Mesodermal cell (in vitro differentiated cells): ENCODE measurements at regions not wholly inside any gene's neighbourhood (a gene's known extent, or its start where the extent isn't known, plus 50 kb on each side); places are given as distances from the start of the nearest gene placed in this dataset.

Experiments used
- H3K27ac ChIP-seq: 2 replicates; pipeline ENCODE4 v1.7.0; 2013; ENCODE audit warnings: mild to moderate bottlenecking, low read depth, low read length, moderate library complexity; ENCODE audit not compliant: severe bottlenecking
- H3K36me3 ChIP-seq: 2 replicates; pipeline ENCODE4 v1.7.1; 2013; ENCODE audit warnings: mild to moderate bottlenecking, low read length, moderate library complexity; ENCODE audit not compliant: control insufficient read depth, insufficient read depth
- H3K4me1 ChIP-seq: one replicate; pipeline ENCODE4 v1.7.1; 2013; ENCODE audit warnings: mild to moderate bottlenecking, low read length; ENCODE audit not compliant: insufficient read depth, control insufficient read depth, poor library complexity, severe bottlenecking
- H3K4me3 ChIP-seq: 2 replicates; pipeline ENCODE4 v1.7.0; 2013; ENCODE audit warnings: low read length, control low read depth, mild to moderate bottlenecking; ENCODE audit not compliant: insufficient read depth, poor library complexity, severe bottlenecking; ENCODE audit errors: extremely low read depth
- H3K9me3 ChIP-seq: 2 replicates; pipeline ENCODE4 v1.7.1; 2013; ENCODE audit warnings: mild to moderate bottlenecking, low read length, moderate library complexity; ENCODE audit not compliant: control insufficient read depth
- WGBS, 2 experiments: methylation state at CpG; one replicate each; pipeline ENCODE4 v1.1.5; 2013; ENCODE audit warnings: missing lambda C conversion rate in 2 of 2; ENCODE audit not compliant: insufficient coverage in 2 of 2; 5-methylcytosine and 5-hydroxymethylcytosine counted together

DNA sequence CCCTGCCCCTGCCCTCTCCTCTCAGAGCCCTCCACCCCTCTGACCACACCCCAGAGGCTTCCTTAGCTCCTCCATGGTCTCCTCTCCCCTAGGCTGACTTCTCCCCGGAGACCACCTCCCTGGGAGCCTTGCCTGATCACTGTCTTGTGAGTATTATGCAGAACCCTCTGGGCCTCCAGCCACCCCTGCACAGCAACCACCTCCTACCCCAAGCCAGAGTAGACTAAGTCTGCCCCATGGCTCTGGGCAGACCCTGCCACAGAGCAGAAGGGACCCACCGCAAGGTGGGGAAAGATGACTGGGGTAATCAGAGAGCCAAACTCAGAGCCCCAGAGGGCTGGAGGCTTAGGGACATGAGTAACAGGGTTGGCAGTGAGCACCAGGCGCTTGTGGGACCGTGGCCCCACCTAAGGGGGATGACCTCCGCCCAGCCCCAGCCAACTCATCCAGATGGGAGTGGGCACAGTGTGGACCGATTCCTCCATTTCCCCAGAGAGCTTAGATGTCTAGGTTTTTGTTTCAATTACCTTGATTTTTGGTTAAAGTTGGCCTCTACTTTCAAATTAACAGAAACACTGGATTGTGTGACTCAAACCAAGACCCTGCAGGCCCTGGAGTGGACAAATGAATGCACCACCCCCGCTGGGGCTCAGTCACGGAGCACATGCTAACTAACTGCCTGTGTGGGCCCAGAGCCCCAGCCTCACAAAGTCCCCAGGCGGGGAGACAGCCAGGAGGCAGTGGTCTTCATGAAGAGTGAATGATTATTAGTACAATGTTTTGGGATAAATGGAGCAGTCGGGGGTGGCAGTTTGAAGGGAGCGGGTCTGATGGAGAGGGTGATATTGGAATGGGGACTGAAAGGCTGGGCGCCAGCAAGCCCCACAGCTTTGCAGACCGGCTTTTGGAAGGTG, 119.4 kb upstream of the PRR20G start:
- H3K36me3 ChIP-seq: no peaks in the 10 kb centered on the region
- peaks cover 8% of the 10 kb centered on the region for H3K4me1 ChIP-seq
- 92 to 96% methylated on average over 11 to 13 of the region's 13 CpGs for WGBS, 2 experiments
- no peak overlapping the region for H3K27ac ChIP-seq
- no peaks in the 10 kb centered on the region for H3K9me3 ChIP-seq
- H3K4me3 ChIP-seq: no peak overlapping the region

- 70 to 88% methylated on average over 8 to 11 of the region's 14 CpGs for WGBS, 2 experiments
- H3K36me3 ChIP-seq: no peaks in the 10 kb centered on the region
- H3K9me3 ChIP-seq: no peaks in the 10 kb centered on the region
- H3K27ac ChIP-seq: no peak overlapping the region
- no peak overlapping the region for H3K4me3 ChIP-seq
- H3K4me1 ChIP-seq: peaks cover 8% of the 10 kb centered on the region
Observed at GRCh38 chr3:127406309-127407025, 118.6 kb upstream of the PRR20G start.

DNA sequence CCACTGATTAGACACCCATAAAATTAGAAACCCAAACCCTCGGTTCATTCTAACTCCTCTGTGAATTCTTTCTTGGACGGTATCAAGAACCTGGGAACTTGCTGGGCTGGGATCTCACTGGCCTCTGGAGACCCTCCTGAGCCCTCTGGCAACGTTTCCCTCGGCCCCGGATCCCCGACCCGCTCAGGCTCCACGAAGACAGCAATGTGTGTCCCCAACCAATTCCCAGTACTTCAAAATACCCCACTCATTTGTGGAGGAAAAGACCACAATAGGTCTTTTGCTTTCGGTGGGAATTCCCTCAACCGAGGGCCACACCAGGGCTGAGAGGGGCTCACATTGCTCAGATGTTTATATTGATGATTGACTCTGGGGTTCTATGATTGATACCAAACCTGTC, 117.9 kb upstream of the PRR20G start:
- H3K36me3 ChIP-seq: no peaks in the 10 kb centered on the region
- H3K4me3 ChIP-seq: no peak overlapping the region
- H3K4me1 ChIP-seq: peaks cover 8% of the 10 kb centered on the region
- no peak overlapping the region for H3K27ac ChIP-seq
- 90 to 97% methylated on average over 8 of the region's 10 CpGs for WGBS, 2 experiments
- no peaks in the 10 kb centered on the region for H3K9me3 ChIP-seq

GRCh38 chr3:127405010-127405598, 117.3 kb upstream of the PRR20G start:
- Histone ChIP-seq H3K9me3 (no peaks in the 10 kb centered on the region), H3K36me3 (no peaks in the 10 kb centered on the region), H3K4me3 (no peak overlapping the region), H3K27ac (no peak overlapping the region), H3K4me1 (peaks cover 8% of the 10 kb centered on the region)
- WGBS, 2 experiments: 89 to 91% methylated on average over 5 to 7 of the region's 8 CpGs

- Histone ChIP-seq H3K4me3 (no peak overlapping the region), H3K36me3 (no peaks in the 10 kb centered on the region), H3K4me1 (peaks cover 8% of the 10 kb centered on the region), H3K9me3 (peaks cover 4% of the 10 kb centered on the region), H3K27ac (no peak overlapping the region)
- 84 to 86% methylated on average over 5 to 7 of the region's 8 CpGs for WGBS, 2 experiments
Observed at GRCh38 chr3:127404221-127405009, 116.6 kb upstream of the PRR20G start.

DNA sequence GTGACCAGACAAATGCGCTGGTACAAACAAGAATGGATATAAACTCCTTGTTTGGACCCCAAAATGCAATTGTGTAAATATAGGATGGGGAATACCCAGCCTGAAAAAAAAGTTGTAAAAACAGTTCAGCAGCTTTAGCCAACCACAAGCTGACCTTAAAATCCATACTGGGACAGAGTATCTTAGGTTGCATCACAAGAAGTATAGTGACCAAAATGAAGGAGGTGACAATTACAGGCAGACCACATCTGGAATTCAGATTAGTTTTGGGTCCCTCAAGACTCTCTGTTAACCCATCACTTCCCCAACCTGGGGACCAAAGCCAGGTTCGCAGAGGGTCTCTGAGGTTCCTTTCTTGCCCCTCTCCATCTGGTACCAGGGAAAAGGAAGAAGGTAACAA, 115.9 kb upstream of the PRR20G start:
- WGBS, 2 experiments: 100% methylated on average over 1 of the region's 2 CpGs; no CpG with 5 or more reads in 1 of the 2 experiments
- H3K9me3 ChIP-seq: peaks cover 8% of the 10 kb centered on the region
- peaks cover 8% of the 10 kb centered on the region for H3K4me1 ChIP-seq
- no peak overlapping the region for H3K27ac ChIP-seq
- H3K36me3 ChIP-seq: no peaks in the 10 kb centered on the region
- no peak overlapping the region for H3K4me3 ChIP-seq

DNA sequence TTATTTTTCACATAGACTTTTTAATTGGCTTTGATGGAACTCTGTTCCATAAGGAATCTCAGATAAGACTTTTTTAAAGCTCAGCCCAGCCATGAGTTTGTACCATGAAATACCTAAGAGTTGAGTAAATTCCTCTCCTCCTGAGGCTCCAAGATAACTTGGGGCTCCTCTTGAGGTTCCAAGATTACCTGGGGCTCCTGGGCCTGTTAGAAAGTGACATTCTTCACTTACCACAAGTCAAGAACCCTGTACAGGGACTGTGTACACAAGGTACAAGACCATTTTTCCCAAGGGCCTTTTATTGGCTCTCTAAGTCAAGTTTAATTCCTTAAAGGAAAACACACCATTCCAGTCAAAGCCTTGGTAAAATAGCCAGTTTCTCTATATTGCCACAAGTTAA, 111.3 kb upstream of the PRR20G start:
- Histone ChIP-seq H3K4me3 (no peak overlapping the region), H3K9me3 (peaks cover 8% of the 10 kb centered on the region), H3K27ac (no peak overlapping the region), H3K36me3 (no peaks in the 10 kb centered on the region), H3K4me1 (peaks cover 24% of the 10 kb centered on the region)

GRCh38 chr3:127396473-127396872, 108.6 kb upstream of the PRR20G start:
- H3K4me3 ChIP-seq: no peak overlapping the region
- H3K27ac ChIP-seq: peak overlapping the region; percentile 50
- WGBS, 2 experiments: 14 to 20% methylated on average over 4 of the region's 8 CpGs
- peaks cover 8% of the 10 kb centered on the region for H3K9me3 ChIP-seq
- no peaks in the 10 kb centered on the region for H3K36me3 ChIP-seq
- H3K4me1 ChIP-seq: peaks cover 23% of the 10 kb centered on the region

DNA sequence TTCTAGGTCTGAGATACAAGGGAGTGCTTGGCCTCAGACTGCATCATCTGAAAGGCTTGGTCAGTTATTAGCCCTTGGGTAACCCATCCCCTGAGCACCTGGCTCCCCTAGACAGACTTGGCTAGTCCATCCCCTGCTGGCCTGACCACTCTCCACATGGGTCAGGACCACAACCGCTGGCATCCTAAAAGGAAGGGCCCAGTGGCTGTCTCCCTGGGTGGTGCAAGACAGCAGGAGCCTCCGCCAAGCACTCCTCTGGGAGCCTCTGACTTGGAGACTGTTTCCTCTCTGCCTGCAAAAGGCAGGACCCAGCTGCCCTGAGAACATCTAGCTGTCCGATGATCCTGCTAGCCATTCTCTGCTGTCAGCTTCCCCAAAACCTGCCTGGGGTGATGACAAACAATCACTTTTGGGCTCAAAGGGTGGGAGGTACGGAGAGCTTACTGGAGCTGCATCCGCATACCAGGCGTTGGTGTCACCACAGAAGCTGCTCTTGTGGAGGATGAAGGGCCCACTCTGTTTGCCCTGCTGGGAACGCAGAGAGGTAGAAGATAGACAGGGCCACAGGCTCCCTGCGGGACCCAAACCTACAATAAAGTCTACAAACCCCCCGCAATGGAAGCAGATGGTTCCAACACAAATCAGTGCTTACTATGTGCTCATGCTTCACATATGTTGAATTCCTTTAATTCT, 108.0 kb upstream of the PRR20G start:
- H3K4me1 ChIP-seq: peaks cover 25% of the 10 kb centered on the region
- H3K4me3 ChIP-seq: no peak overlapping the region
- H3K36me3 ChIP-seq: no peaks in the 10 kb centered on the region
- H3K9me3 ChIP-seq: peaks cover 8% of the 10 kb centered on the region
- peak overlapping the region; percentile 50 for H3K27ac ChIP-seq
- 49 to 64% methylated on average over 6 to 8 of the region's 9 CpGs for WGBS, 2 experiments
